Spleen (tissue), 11 donors: ENCODE measurements at regions not wholly inside any gene's neighbourhood (a gene's known extent, or its start where the extent isn't known, plus 50 kb on each side); places are given as distances from the start of the nearest gene placed in this dataset.
A peak's percentile ranks its signal among the peaks of the same experiment; 100 is the strongest.

Experiments used
- DNase-seq: peaks from one replicate; pipeline ENCODE4 v3.0.0-alpha.2; 2020
- H3K27ac ChIP-seq, 8 donors: fragments of 200-600 bp; sonication (generic) in 7 of 8; 1 replicate in 4 of 8; 2 replicates in 4 of 8; pipeline versions ENCODE4 v1.5.0 to v1.8.0; 2016 to 2021; ENCODE audit warnings: inconsistent platforms in 4 of 8, mild to moderate bottlenecking in 4 of 8, moderate library complexity in 1 of 8
- H3K27me3 ChIP-seq, 7 donors: fragments of 200-600 bp; sonication (generic) in 6 of 7; replicated peaks in 1 of 7; 1 replicate in 4 of 7; 2 replicates in 3 of 7; pipeline versions ENCODE4 v1.5.0 to v1.8.0; 2016 to 2021; ENCODE audit warnings: inconsistent platforms in 3 of 7, mild to moderate bottlenecking in 1 of 7
- H3K36me3 ChIP-seq, 6 donors: fragments of 200-600 bp; sonication (generic) in 5 of 6; 1 replicate in 4 of 6; 2 replicates in 2 of 6; pipeline versions ENCODE4 v1.5.0 to v1.8.0; 2016 to 2021; ENCODE audit warnings: inconsistent platforms in 2 of 6
- H3K4me1 ChIP-seq, 6 donors: fragments of 200-600 bp; sonication (generic) in 5 of 6; 1 replicate in 3 of 6; 2 replicates in 3 of 6; pipeline versions ENCODE4 v1.5.0 to v1.8.0; 2016 to 2021; ENCODE audit warnings: inconsistent platforms in 3 of 6
- H3K4me3 ChIP-seq, 8 donors: fragments of 200-600 bp; sonication (generic) in 7 of 8; 1 replicate in 4 of 8; 2 replicates in 4 of 8; pipeline versions ENCODE4 v1.5.0 to v1.8.0; 2016 to 2021; ENCODE audit warnings: inconsistent platforms in 4 of 8, mild to moderate bottlenecking in 4 of 8, moderate library complexity in 2 of 8
- H3K9me3 ChIP-seq, 8 donors: fragments of 200-600 bp; sonication (generic) in 7 of 8; 1 replicate in 4 of 8; 2 replicates in 4 of 8; pipeline versions ENCODE4 v1.5.0 to v1.8.0; 2016 to 2021; ENCODE audit warnings: inconsistent platforms in 4 of 8
- CTCF ChIP-seq, 11 experiments: fragments of 200-600 bp in 7 of 11; fragments of 450-650 bp in 4 of 11; sonication (generic) in 4 of 11; IDR thresholded peaks in 8 of 11; conservative IDR thresholded peaks in 3 of 11; 1 replicate in 7 of 11; 2 replicates in 4 of 11; pipeline versions ENCODE4 v1.4.0 to v1.8.0; 2016 to 2021; ENCODE audit warnings: antibody characterized with exemption in 11 of 11, inconsistent platforms in 4 of 11, mild to moderate bottlenecking in 1 of 11
- POLR2A ChIP-seq, 3 donors: fragments of 450-650 bp; IDR thresholded peaks; one replicate each; pipeline ENCODE4 v1.5.1; 2017; ENCODE audit warnings: antibody characterized with exemption in 3 of 3, mild to moderate bottlenecking in 1 of 3
- POLR2AphosphoS5 ChIP-seq, 3 donors: sonication (generic); formaldehyde crosslinking; IDR thresholded peaks; one replicate each; pipeline ENCODE4 v1.5.1; 2017; ENCODE audit warnings: antibody characterized with exemption in 3 of 3
- WGBS, 5 donors: extraction: QIAGEN DNeasy Blood & Tissue Kit in 3 of 5; methylation state at CpG; one replicate each; pipeline versions ENCODE4 v1.1.5 to v1.1.7; 2013 to 2018; 5-methylcytosine and 5-hydroxymethylcytosine counted together
- intact Hi-C: fragments of 100-400 bp; cut with DNase I; formaldehyde crosslinking; loops from one replicate; pipeline ENCODE4 v1.15.0; 2023; ENCODE audit warnings: low total_unique reads
- donor health status: healthy with polysubstance abuse.
- donor health status: DM: no; HTN: no; CAD: no; lungs with moderate emphysema.
- donor health status: DM: no; HTN: no; CAD: no.
- donor health status: Bipolar disorder and iron deficiency.
- donor health status: healthy.
- donor health status: DM: no; HTN: no; CAD: no.
- donor health status: DM: yes; HTN: yes; CAD: no.

- no peaks in the 10 kb centered on the region for H3K36me3 ChIP-seq
- H3K4me3 ChIP-seq, result no peak overlapping the region
- no peak for TF ChIP-seq POLR2AphosphoS5 (IDR thresholded peaks at IDR 0.05)
- peak in 1 of 11 experiments; percentile 22 for TF ChIP-seq CTCF (IDR thresholded peaks at IDR 0.05 in 8 of 11, conservative IDR thresholded peaks at IDR 0.05 in 3 of 11)
- DNase-seq, result no peak
- no peaks in the 10 kb centered on the region for H3K9me3 ChIP-seq
- H3K27ac ChIP-seq, result peak overlapping the region in 1 of 8 donors; percentile 75
- peaks cover 4 to 25% (median 19%) of the 10 kb centered on the region in 6 donors for H3K4me1 ChIP-seq
- intact Hi-C loops, result loop anchor here (5.0 kb wide), 3 partner anchors 213 to 493 kb away; partner anchors contain the start of gene B3GNT2
- 54 to 84% (median 71%) methylated on average over 7 to 9 of the region's 9 CpGs for WGBS, 5 donors
- no peaks in the 10 kb centered on the region for H3K27me3 ChIP-seq
Measured at GRCh38 chr2:62410015-62410453, 96.0 kb downstream of the TMEM17 start.

GRCh38 chr2:62409442-62409841 lies 96.6 kb downstream of the TMEM17 start:
- Histone ChIP-seq H3K4me1 (peaks cover 4 to 25% (median 17%) of the 10 kb centered on the region in 6 donors), H3K9me3 (no peaks in the 10 kb centered on the region), H3K27ac (no peak overlapping the region), H3K27me3 (no peaks in the 10 kb centered on the region), H3K4me3 (no peak overlapping the region), H3K36me3 (no peaks in the 10 kb centered on the region)
- 75 to 94% (median 92%) methylated on average over 2 of the region's 2 CpGs for WGBS, 5 donors
- intact Hi-C loops, result no loop called here
- TF ChIP-seq CTCF (IDR thresholded peaks at IDR 0.05 in 8 of 11, conservative IDR thresholded peaks at IDR 0.05 in 3 of 11) (no peak), POLR2AphosphoS5 (IDR thresholded peaks at IDR 0.05) (no peak), POLR2A (IDR thresholded peaks at IDR 0.05) (no peak)
- DNase-seq, result no peak

DNA sequence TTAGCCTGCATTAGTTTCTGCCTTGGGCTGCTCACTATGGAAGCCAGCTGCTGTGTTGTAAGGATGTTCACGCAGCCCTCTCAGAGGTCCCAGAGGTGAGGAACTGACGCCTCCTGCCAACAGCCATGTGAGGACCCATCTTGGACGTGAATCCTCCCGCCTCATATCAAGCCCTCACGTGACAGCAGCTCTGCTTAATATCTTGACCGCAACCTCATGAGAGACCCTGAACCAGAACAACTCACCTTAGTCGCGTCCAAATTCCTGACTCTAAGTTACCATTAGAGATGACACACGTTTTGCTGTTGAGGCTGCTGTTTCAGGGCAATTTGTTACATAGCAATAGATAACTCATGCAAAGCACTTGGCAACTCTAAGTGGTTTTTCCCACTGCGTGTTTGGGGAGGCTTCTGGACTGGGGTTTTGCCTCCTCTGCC lies 97.7 kb downstream of the TMEM17 start:
- TF ChIP-seq POLR2AphosphoS5 (IDR thresholded peaks at IDR 0.05), result no peak
- no peak for TF ChIP-seq CTCF (IDR thresholded peaks at IDR 0.05 in 8 of 11, conservative IDR thresholded peaks at IDR 0.05 in 3 of 11)
- TF ChIP-seq POLR2A (IDR thresholded peaks at IDR 0.05), result no peak
- Histone ChIP-seq H3K36me3 (no peaks in the 10 kb centered on the region), H3K4me3 (no peak overlapping the region), H3K4me1 (peaks cover 4 to 25% (median 17%) of the 10 kb centered on the region in 6 donors), H3K9me3 (no peaks in the 10 kb centered on the region), H3K27me3 (no peaks in the 10 kb centered on the region), H3K27ac (no peak overlapping the region)
- WGBS, 5 donors, result 76 to 90% (median 88%) methylated on average over 10 of the region's 10 CpGs
- intact Hi-C loops, result no loop called here
- no peak for DNase-seq

GRCh38 chr2:62407838-62408237 lies 98.2 kb downstream of the TMEM17 start:
- Histone ChIP-seq H3K27me3 (no peaks in the 10 kb centered on the region), H3K4me3 (no peak overlapping the region), H3K4me1 (peaks cover 4 to 25% (median 17%) of the 10 kb centered on the region in 6 donors), H3K9me3 (no peaks in the 10 kb centered on the region), H3K27ac (no peak overlapping the region), H3K36me3 (no peaks in the 10 kb centered on the region)
- intact Hi-C loops, result no loop called here
- 78 to 90% (median 84%) methylated on average over 5 to 6 of the region's 6 CpGs for WGBS, 5 donors
- TF ChIP-seq POLR2A (IDR thresholded peaks at IDR 0.05), result no peak
- TF ChIP-seq CTCF (IDR thresholded peaks at IDR 0.05 in 8 of 11, conservative IDR thresholded peaks at IDR 0.05 in 3 of 11), result no peak
- no peak for TF ChIP-seq POLR2AphosphoS5 (IDR thresholded peaks at IDR 0.05)
- DNase-seq, result no peak
